HAP-1 (cell line): ENCODE measurements at regions not wholly inside any gene's neighbourhood (a gene's known extent, or its start where the extent isn't known, plus 50 kb on each side); places are given as distances from the start of the nearest gene placed in this dataset.
"Not testable (repeated sequence)": the region's sequence is repeated elsewhere in the genome, so short reads cannot be mapped to it uniquely, and the experiment has no call there.

Source experiments
- DNase-seq, 2 experiments: peaks; one replicate each; pipeline ENCODE4 v3.0.0-alpha.2; 2016 to 2020; ENCODE audit warnings: low spot score in 2 of 2
- H3K27me3 ChIP-seq: fragments of 250-450 bp; sonication (Bioruptor Pico); 2 replicates; pipeline ENCODE4 v1.5.1; 2020; ENCODE audit warnings: low read depth, mild to moderate bottlenecking, moderate library complexity
- H3K36me3 ChIP-seq: fragments of 250-450 bp; sonication (Bioruptor Pico); replicated peaks from 2 replicates; pipeline ENCODE4 v1.5.1; 2020; ENCODE audit warnings: mild to moderate bottlenecking
- H3K4me1 ChIP-seq: fragments of 250-450 bp; sonication (Bioruptor Pico); 2 replicates; pipeline ENCODE4 v1.5.1; 2020; ENCODE audit warnings: mild to moderate bottlenecking
- H3K4me3 ChIP-seq: fragments of 250-450 bp; sonication (Bioruptor Pico); 2 replicates; pipeline ENCODE4 v1.5.1; 2020; ENCODE audit warnings: mild to moderate bottlenecking, moderate library complexity
- H3K9me3 ChIP-seq: fragments of 250-450 bp; sonication (Bioruptor Pico); 2 replicates; pipeline ENCODE4 v1.5.1; 2020; ENCODE audit warnings: mild to moderate bottlenecking, moderate library complexity
- in situ Hi-C: fragments of 300-500 bp; cut with MboI; formaldehyde crosslinking; loops from 3 replicates; pipeline ENCODE4 v1.14.3; 2020; ENCODE audit warnings: low sequenced_read_pairs, inconsistent platforms, mixed read lengths

DNA sequence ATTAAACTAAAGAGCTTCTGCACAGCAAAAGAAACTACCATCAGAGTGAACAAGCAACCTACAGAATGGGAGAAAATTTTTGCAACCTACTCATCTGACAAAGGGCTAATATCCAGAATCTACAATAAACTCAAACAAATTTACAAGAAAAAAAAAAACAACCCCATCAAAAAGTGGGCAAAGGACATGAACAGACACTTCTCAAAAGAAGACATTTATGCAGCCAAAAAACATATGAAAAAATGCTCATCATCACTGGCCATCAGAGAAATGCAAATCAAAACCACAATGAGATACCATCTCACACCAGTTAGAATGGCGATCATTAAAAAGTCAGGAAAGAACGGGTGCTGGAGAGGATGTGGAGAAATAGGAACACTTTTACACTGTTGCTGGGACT lies 439.3 kb upstream of the ADGRB3 start:
- H3K36me3 ChIP-seq, H3K9me3 ChIP-seq, in situ Hi-C loops, H3K4me3 ChIP-seq, H3K27me3 ChIP-seq, DNase-seq: not testable (repeated sequence)
- peaks cover 11% of the 10 kb centered on the region for H3K4me1 ChIP-seq

DNA sequence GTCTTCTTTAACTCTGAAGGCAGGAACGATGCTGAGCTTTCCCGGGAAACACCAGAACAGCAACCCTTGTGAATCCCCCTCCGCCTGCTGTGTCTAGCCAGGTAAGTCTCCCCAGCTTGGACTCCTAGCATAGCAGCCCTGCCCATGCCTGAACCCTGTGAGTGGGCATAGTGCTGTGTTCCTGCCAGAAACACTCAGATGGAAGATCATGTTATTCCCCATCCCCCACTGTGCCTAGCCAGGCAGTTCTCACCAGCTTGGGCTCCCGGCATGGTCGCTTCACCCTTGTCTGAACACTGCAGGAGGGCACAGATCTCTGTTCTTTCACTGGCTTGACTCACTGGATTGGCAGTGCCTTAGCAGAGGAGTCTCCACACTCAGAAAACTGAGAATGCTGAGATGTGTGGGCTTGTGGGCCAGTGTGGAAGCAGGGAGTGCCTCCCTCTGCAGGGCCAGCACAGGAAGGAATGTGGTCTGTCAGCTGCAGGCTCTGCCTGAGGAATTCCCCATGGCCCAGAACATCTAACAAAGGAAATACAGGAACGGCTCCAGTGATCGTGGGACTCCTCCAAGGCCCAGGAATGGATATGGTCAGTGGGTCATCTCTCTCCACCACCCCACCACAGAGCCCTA lies 440.1 kb upstream of the ADGRB3 start:
- in situ Hi-C loops = no loop called here
- peaks cover 11% of the 10 kb centered on the region for H3K4me1 ChIP-seq
- no peak for DNase-seq
- H3K4me3 ChIP-seq = no peak overlapping the region
- no peaks in the 10 kb centered on the region for H3K36me3 ChIP-seq
- no peaks in the 10 kb centered on the region for H3K9me3 ChIP-seq
- H3K27me3 ChIP-seq = no peaks in the 10 kb centered on the region

DNA sequence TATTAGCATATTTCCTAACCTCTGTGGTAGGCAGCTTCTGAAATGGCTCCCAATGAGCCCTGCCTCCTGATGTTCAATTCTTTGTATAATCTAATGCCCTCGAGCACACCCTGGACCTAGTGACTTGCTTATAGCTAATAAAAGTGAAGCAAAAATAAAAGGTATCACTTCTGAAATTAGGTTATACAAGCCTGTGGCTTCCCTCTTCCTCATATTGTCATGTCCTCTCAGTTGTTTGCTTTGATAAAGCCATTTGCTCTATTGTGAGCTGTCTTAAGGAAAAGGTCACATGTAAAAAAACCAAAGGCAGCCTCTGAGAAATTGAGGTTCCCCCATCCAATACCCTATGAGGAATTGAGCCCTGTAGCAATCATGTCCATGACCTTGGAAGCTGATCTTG lies 442.1 kb upstream of the ADGRB3 start:
- H3K4me3 ChIP-seq = no peak overlapping the region
- no peaks in the 10 kb centered on the region for H3K27me3 ChIP-seq
- H3K4me1 ChIP-seq = peaks cover 11% of the 10 kb centered on the region
- no peak for DNase-seq
- H3K36me3 ChIP-seq = no peaks in the 10 kb centered on the region
- no peaks in the 10 kb centered on the region for H3K9me3 ChIP-seq
- in situ Hi-C loops = no loop called here

DNA sequence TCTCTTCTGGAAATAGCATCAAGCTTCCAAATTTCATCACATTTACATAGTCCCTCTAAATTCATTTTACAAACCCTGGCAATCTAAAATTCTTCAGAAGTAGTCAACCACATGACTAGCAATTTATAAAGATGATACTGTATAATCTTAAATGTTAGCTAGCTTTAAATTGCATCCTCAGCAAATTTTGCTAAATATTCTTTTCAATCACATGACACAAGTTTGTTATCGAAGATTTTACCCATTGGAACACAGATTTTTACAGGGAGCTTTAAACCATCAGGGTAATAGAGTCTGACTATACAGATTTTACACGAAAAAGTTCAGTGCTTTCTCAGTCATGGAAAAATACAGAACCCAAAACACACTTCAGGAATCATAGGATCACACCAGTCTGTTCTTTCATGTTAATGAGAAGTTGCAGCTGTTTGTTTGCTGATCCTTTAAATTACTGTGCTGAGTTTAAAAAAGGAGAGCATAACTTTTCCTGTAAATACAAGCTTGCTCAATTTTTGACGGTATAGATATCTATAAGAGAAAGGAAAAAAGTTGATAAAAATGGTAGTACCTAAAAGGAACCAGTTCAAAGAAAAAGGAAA lies 445.8 kb upstream of the ADGRB3 start:
- Histone ChIP-seq H3K36me3 (no peaks in the 10 kb centered on the region), H3K4me3 (no peak overlapping the region), H3K9me3 (no peaks in the 10 kb centered on the region), H3K27me3 (no peaks in the 10 kb centered on the region), H3K4me1 (no peaks in the 10 kb centered on the region; the same call in 1 of the 2 replicates)
- DNase-seq = no peak
- in situ Hi-C loops = no loop called here

DNA sequence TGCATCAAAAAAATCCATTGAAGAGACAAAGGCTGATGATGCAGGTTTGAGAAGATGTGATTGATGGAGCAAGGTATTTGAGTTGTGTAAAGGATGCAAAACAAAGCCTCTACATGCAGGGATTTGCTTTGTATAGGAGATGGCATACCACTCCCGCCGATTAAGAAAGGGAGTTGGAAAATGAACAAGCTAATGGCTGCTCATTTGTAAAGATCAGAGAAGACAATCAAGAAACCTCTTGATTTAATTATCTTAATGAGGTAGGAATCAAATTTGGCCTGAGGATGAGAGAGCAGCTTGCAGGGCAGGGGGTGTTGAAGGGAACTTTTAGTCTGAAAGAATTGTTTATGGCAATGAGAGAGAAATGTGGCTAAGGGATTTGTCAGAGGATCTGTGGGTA lies 448.2 kb upstream of the ADGRB3 start:
- in situ Hi-C loops = no loop called here
- DNase-seq = no peak

DNA sequence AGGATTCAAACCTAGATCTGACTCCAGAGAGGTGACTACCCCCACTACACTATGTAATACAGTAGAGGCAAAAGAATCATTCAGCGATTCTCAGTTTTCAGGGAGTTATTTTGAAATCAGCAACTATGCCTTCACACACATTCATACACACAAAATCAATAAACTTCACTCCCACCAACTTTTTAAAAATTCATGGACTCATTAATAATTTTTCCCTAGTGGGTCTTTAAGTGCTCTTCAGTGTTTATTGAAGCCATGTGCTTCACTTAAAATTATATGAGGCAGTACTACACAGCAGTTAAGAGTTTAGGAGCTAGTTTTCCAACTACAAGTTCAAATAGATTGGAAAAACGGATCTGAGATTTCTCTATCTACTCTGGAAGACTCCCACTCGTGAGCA lies 452.7 kb upstream of the ADGRB3 start:
- H3K27me3 ChIP-seq = no peaks in the 10 kb centered on the region
- no peaks in the 10 kb centered on the region for H3K9me3 ChIP-seq
- H3K36me3 ChIP-seq = no peaks in the 10 kb centered on the region
- no peak overlapping the region for H3K4me3 ChIP-seq
- peaks cover 22% of the 10 kb centered on the region for H3K4me1 ChIP-seq
- in situ Hi-C loops = no loop called here
- DNase-seq = no peak

More for the DNA sequence above, 448.2 kb upstream of the ADGRB3 start:
- H3K27me3 ChIP-seq = no peaks in the 10 kb centered on the region
- no peak overlapping the region for H3K4me3 ChIP-seq
- peaks cover 22% of the 10 kb centered on the region for H3K4me1 ChIP-seq
- no peaks in the 10 kb centered on the region for H3K36me3 ChIP-seq
- H3K9me3 ChIP-seq = no peaks in the 10 kb centered on the region

DNA sequence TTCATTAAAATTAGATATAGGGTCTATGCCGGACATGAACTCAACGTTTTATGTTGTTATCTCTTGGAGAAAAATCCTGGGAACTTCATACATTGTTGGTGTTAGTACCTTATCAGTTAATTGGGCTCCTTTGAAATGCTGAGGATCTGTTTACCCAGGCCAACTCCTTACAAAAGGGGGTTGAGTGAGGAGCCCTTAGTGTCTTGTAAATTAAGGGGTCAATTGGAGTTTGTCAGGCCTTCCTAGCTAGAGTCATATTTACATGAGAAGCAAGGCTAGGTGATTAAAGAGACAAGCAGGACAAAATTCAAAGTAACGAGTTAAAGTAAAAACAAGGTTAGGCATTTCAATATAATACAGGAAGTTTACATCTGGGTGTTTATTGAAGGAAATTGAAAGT lies 454.1 kb upstream of the ADGRB3 start:
- H3K9me3 ChIP-seq, H3K36me3 ChIP-seq, in situ Hi-C loops, H3K27me3 ChIP-seq, DNase-seq, H3K4me3 ChIP-seq: not testable (repeated sequence)
- H3K4me1 ChIP-seq = peaks cover 22% of the 10 kb centered on the region

DNA sequence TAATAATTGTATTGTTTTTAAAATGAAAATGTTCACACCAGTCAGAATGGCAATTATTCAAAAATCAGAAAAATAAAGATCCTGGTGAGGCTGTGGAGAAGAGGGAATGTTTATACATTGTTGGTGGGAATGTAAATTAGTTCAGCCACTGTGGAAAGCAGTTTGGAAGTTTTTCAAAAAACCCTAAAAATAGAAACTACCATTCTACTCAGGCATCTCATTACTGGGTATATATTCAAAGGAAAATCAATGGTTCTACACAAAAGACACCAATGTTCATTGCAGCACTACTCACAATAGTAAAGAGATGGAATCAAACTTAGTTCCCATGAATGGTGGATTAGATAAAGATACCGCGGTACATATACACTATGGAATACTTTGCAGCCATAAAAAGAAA lies 461.5 kb upstream of the ADGRB3 start:
- Histone ChIP-seq H3K4me1 (no peaks in the 10 kb centered on the region), H3K27me3 (no peaks in the 10 kb centered on the region), H3K4me3 (no peak overlapping the region), H3K9me3 (no peaks in the 10 kb centered on the region), H3K36me3 (no peaks in the 10 kb centered on the region)
- no peak for DNase-seq
- in situ Hi-C loops = no loop called here

DNA sequence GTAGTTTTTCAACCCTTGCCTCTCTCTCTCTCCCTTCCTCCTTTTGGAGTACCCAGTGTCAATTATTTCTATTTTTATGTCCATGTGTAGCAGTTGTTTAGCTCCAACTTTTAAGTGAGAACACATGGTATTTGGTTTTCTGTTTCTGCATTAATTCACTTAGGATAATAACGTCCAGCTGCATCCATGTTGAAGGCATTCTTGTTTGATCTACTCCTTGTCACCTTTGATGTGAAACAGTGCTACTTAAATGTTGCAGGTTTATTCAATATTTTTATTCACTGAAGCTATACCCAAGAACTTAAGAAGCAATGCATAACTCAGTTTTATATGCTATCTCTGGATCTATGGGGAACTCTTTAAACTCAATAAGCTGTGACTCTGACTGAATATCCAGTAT lies 465.2 kb upstream of the ADGRB3 start:
- in situ Hi-C loops = no loop called here
- no peak for DNase-seq
- no peaks in the 10 kb centered on the region for H3K9me3 ChIP-seq
- no peaks in the 10 kb centered on the region for H3K36me3 ChIP-seq
- no peak overlapping the region for H3K4me3 ChIP-seq
- H3K4me1 ChIP-seq = no peaks in the 10 kb centered on the region
- H3K27me3 ChIP-seq = no peaks in the 10 kb centered on the region

DNA sequence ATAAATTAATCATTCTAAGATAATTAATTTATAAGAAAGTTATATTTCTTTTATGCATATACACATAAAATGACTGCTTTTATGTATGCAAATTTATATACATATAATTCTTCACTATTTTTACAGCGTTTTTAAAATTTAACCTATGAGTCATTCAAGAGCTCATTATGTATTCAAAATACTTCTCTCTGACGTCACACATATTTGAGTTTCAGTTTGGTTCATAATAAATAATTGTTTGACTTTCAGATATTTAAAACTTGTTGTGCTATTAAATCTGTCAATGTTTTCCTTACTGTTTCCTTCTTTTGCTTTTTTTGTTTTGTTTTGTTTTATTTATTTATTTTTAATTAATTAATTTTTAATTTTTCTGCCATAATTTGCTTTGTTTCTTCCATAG lies 467.5 kb upstream of the ADGRB3 start:
- Histone ChIP-seq H3K4me1 (no peaks in the 10 kb centered on the region), H3K27me3 (no peaks in the 10 kb centered on the region), H3K9me3 (no peaks in the 10 kb centered on the region), H3K36me3 (no peaks in the 10 kb centered on the region), H3K4me3 (no peak overlapping the region)
- in situ Hi-C loops = no loop called here
- DNase-seq = no peak

DNA sequence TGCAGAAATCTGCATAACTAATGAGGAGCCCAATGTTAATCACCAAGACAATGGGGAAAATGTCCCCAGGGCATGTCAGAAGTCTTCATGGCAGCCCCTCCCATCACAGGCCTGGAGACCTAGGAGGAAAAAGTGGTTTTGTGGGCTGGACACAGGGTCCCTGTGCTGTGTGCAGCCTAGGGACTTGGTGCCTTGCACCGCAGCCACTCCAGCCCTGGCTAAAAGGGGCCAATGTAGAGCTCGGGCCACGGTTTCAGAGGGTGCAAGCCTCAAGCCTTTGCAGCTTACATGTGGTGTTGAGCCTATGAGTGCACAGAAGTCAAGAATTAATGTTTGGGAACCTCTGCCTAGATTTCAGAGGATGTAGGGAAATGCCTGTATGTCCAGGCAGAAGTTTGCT lies 474.3 kb upstream of the ADGRB3 start:
- H3K27me3 ChIP-seq, H3K4me1 ChIP-seq, H3K4me3 ChIP-seq, H3K36me3 ChIP-seq, H3K9me3 ChIP-seq, DNase-seq, in situ Hi-C loops: not testable (repeated sequence)

DNA sequence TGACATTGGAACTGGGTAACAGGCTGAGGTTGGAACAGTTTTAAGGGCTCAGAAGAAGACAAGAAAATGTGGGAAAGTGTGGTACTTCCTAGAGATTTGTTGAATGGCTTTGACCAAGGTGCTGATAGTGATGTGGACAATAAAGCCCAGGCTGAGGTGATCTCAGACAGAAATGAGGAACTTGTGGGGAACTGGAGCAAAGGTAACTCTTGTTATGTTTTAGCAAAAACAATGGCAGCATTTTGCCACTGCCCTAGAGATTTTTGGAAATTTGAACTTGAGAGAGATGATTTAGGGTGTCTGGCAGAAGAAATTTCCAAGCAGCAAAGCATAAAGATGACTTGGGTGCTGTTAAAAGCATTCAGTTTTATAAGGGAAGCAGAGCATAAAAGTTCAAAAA lies 474.7 kb upstream of the ADGRB3 start:
- in situ Hi-C loops = no loop called here
- no peak overlapping the region for H3K4me3 ChIP-seq
- H3K9me3 ChIP-seq = no peaks in the 10 kb centered on the region

DNA sequence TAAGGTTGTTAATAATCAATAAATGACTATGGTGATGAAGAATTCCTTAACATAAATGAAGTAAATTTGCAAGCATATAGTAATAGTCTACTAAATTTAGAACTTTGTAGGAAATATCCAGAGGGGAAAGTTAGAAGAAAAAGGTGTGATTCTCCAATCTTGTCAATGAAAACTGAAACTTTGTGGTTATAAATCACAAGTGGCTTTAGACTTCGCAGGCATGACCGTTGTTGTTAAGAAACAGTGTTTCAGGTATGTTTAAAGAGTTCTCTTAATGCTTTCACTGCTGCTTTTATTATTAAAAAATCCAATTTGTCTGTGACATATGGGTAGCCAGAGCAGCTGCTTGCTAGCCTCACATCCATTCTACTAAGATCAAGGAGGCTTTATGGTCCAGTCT lies 475.6 kb upstream of the ADGRB3 start:
- Histone ChIP-seq H3K4me1 (no peaks in the 10 kb centered on the region), H3K36me3 (no peaks in the 10 kb centered on the region), H3K27me3 (no peaks in the 10 kb centered on the region), H3K4me3 (no peak overlapping the region), H3K9me3 (no peaks in the 10 kb centered on the region)
- DNase-seq = no peak
- in situ Hi-C loops = no loop called here

More for the DNA sequence above, 474.7 kb upstream of the ADGRB3 start:
- DNase-seq = no peak
- no peaks in the 10 kb centered on the region for H3K36me3 ChIP-seq
- H3K27me3 ChIP-seq = no peaks in the 10 kb centered on the region
- no peaks in the 10 kb centered on the region for H3K4me1 ChIP-seq

DNA sequence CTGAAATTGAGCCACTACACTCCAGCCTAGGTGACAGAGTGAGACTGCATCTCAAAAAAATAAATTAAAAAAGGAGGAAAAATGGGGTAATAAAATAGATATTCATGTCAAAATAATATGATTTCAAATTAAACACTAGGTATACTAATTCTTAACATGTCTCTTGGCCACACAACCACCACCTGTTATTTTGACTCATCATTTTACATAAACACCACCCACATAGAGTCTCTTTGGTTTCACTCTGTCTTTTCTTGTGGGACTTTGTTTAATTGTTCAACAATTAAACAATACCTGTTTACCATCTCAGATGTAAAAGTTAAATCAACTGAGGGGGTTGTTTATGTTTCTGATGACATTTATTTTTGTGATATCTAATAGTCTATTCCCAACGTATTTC lies 476.8 kb upstream of the ADGRB3 start:
- in situ Hi-C loops = no loop called here

DNA sequence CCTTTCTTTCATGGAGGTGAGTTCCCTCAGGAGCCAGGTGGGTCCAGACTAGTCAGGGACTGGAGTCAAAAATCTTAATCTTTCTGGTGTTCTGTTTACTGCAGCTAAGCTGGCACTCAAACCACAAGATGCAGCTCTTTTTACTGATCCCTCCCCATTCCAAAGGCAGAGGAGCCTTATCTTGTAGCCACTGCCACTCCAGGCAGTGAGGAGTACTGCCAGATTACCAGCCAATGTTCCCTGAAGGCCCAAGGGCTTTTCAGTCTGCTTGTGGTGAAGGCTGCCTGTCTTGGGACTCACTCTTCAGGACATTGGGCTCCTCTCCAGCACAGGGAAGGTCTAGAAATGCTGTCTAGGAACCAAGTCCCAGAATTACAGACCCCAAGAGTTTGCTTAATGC lies 490.4 kb upstream of the ADGRB3 start:
- DNase-seq = no peak
- in situ Hi-C loops = no loop called here
- H3K27me3 ChIP-seq = no peaks in the 10 kb centered on the region
- no peaks in the 10 kb centered on the region for H3K4me1 ChIP-seq
- no peaks in the 10 kb centered on the region for H3K9me3 ChIP-seq
- no peak overlapping the region for H3K4me3 ChIP-seq
- H3K36me3 ChIP-seq = no peaks in the 10 kb centered on the region

More for the DNA sequence above, 476.8 kb upstream of the ADGRB3 start:
- Histone ChIP-seq H3K9me3 (no peaks in the 10 kb centered on the region), H3K4me1 (no peaks in the 10 kb centered on the region), H3K36me3 (no peaks in the 10 kb centered on the region), H3K4me3 (no peak overlapping the region), H3K27me3 (no peaks in the 10 kb centered on the region)
- DNase-seq = no peak
